ENCODE measurements at regions not wholly inside any gene's neighbourhood (a gene's known extent, or its start where the extent isn't known, plus 50 kb on each side); places are given as distances from the start of the nearest gene placed in this dataset.

DNA sequence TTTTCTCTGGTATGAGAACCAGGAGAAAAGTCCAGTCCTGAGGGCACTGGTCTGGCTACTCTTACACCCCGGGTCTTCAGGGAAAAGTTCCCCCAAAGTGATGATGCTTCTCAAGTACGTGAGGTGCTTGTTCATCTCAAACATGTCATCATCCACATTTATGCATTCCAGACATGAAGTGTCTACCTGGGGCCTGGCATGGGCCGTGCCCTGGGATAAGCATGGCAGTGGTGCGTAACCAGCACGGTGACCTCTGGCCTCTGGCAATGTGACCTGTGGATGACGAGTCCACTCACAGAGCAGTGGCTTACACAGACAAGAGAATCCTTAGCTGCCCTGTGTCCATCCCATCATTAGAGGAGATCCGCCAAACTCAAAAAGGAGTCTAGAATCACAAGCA, 74.8 kb upstream of the LGALSL start:
- no peak overlapping the region for H3K4me3 Mint-ChIP-seq
- no peaks in the 10 kb centered on the region for H3K27me3 Mint-ChIP-seq
- TF ChIP-seq, protein P1, sequence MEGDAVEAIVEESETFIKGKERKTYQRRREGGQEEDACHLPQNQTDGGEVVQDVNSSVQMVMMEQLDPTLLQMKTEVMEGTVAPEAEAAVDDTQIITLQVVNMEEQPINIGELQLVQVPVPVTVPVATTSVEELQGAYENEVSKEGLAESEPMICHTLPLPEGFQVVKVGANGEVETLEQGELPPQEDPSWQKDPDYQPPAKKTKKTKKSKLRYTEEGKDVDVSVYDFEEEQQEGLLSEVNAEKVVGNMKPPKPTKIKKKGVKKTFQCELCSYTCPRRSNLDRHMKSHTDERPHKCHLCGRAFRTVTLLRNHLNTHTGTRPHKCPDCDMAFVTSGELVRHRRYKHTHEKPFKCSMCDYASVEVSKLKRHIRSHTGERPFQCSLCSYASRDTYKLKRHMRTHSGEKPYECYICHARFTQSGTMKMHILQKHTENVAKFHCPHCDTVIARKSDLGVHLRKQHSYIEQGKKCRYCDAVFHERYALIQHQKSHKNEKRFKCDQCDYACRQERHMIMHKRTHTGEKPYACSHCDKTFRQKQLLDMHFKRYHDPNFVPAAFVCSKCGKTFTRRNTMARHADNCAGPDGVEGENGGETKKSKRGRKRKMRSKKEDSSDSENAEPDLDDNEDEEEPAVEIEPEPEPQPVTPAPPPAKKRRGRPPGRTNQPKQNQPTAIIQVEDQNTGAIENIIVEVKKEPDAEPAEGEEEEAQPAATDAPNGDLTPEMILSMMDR (conservative IDR thresholded peaks at IDR 0.05) = no peak
- peaks cover 4% of the 10 kb centered on the region for H3K9me3 Mint-ChIP-seq
- H3K27ac Mint-ChIP-seq = no peak overlapping the region
- no peak for DNase-seq (ENCODE audit: extremely low spot score, unreplicated experiment)
- peaks cover 9% of the 10 kb centered on the region for H3K4me1 Mint-ChIP-seq (ENCODE audit: unreplicated experiment)
- no peaks in the 10 kb centered on the region for H3K36me3 Mint-ChIP-seq

DNA sequence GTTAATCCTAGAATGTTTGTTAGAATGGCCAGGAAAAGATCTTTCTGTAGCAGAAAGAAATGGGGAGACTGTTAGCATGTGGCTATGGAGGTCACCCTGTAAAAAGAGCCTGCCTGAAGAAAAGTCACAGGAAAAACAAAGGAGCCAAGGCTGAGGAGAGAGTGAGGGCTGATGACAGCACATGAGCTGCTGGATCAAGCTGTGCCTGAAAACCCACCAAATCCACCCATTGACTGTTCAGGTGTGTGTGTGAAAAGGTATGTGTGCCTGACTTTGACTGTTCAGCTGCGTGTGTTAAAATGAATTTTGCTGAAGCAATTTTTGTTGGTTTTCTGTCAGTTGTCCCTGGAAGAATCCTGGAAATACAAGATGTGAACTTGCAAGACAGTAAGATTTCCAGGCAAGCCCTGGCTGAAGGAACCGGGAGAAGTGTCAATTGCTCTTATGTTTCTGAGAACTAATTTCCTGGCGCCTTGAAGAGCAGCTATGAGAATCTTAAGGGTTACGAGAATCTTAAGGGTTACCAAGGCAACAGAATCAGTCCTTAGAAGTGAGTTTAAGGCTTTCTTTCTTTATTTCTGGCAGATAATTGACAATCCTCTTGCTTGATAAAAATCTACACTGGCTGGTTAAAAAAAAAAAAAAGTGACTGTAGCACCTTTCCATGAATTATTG, 73.0 kb upstream of the LGALSL start:
- Mint-ChIP-seq H3K9me3 (peaks cover 4% of the 10 kb centered on the region), H3K4me1 (ENCODE audit: unreplicated experiment) (peaks cover 9% of the 10 kb centered on the region), H3K27ac (no peak overlapping the region), H3K4me3 (no peak overlapping the region), H3K36me3 (no peaks in the 10 kb centered on the region), H3K27me3 (no peaks in the 10 kb centered on the region)
- DNase-seq (ENCODE audit: extremely low spot score, unreplicated experiment) = no peak
- TF ChIP-seq, protein P1 (conservative IDR thresholded peaks at IDR 0.05) = no peak

DNA sequence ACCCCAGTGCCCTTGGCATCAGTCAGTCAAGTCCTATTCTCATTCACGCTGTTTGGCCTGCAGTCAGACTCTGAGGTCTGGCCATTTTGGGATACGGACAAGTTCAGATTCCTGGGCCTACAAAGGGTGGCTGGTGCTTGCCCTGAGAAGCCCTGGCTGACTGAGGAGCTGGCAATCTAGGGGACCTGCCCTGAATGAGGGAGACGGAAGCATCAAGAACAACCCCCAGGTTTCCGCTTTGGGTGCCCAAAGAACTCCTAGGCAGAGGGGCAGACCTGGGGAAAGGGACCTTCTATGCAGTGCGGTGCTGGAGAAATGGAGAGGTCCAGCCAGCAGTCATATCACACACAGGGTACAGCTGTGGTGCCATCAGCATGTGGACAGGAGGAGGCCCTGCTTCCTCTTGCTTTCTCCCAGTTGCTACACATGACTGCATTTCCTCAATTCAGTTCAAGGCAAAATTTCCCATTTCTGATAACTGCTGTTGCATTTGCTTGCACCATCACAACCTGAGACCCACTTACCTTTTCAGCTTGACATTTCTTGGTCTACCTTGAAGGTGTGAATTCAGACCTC, 70.9 kb upstream of the LGALSL start:
- H3K27ac Mint-ChIP-seq = no peak overlapping the region
- TF ChIP-seq, protein P1 (conservative IDR thresholded peaks at IDR 0.05) = no peak
- DNase-seq (ENCODE audit: extremely low spot score, unreplicated experiment) = no peak
- no peak overlapping the region for H3K4me3 Mint-ChIP-seq
- H3K27me3 Mint-ChIP-seq = no peaks in the 10 kb centered on the region
- H3K9me3 Mint-ChIP-seq = no peaks in the 10 kb centered on the region
- peaks cover 5% of the 10 kb centered on the region for H3K4me1 Mint-ChIP-seq (ENCODE audit: unreplicated experiment)
- no peaks in the 10 kb centered on the region for H3K36me3 Mint-ChIP-seq

DNA sequence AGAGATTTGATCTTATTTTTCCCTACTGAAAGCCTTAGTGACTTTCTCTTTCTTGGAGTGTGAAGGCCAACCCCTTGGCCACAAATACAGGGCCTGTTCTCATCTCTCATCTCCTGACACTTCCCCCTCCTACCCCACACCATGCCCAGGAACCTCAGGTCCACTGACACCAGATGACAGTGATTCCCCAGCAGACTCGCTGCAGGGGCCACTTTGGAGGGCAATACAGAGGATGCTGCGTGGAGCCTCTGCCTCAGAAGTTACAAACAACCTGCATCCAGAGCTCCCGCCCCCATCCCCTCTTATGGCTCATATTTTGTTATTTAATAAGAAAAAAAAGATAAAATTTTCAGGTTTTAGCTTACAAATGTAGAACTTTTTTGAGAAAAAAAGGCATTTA, 70.1 kb upstream of the LGALSL start:
- Mint-ChIP-seq H3K4me3 (no peak overlapping the region), H3K27ac (no peak overlapping the region), H3K9me3 (no peaks in the 10 kb centered on the region), H3K4me1 (ENCODE audit: unreplicated experiment) (peaks cover 5% of the 10 kb centered on the region), H3K36me3 (no peaks in the 10 kb centered on the region), H3K27me3 (no peaks in the 10 kb centered on the region)
- TF ChIP-seq, protein P1 (conservative IDR thresholded peaks at IDR 0.05) = no peak
- DNase-seq (ENCODE audit: extremely low spot score, unreplicated experiment) = no peak

DNA sequence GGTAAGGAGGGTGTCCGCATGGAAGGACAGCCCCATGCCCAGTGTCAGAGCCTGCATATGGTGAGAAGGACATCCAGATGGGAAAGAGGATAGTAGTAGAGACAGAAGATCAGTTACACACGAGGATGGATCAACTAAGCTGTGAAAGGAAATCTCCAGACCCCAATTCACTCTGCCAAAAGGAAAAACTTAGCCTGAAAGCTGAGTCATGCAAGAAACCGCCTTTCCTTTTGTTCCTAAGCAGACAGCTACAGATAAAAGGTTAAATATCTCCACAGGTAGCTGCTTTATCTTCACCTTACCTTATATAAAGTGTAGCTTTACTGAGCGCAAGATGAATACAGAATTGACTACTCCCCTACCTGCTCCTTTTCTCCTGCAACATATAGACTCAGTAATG, 67.3 kb upstream of the LGALSL start:
- Mint-ChIP-seq H3K4me3 (no peak overlapping the region), H3K36me3 (peaks cover 3% of the 10 kb centered on the region), H3K4me1 (ENCODE audit: unreplicated experiment) (peaks cover 5% of the 10 kb centered on the region), H3K27ac (no peak overlapping the region), H3K27me3 (no peaks in the 10 kb centered on the region), H3K9me3 (no peaks in the 10 kb centered on the region)
- DNase-seq (ENCODE audit: extremely low spot score, unreplicated experiment) = no peak
- TF ChIP-seq, protein P1 (conservative IDR thresholded peaks at IDR 0.05) = no peak

Measured in type B pancreatic cell (in vitro differentiated cells).